ENCODE measurements at regions not wholly inside any gene's neighbourhood (a gene's known extent, or its start where the extent isn't known, plus 50 kb on each side); places are given as distances from the start of the nearest gene placed in this dataset.

GRCh38 chr13:61148211-61148610 is 267.4 kb downstream of the PCDH20 start:
- H3K4me2 ChIP-seq (ENCODE audit: low read length) = no peak overlapping the region
- no peak overlapping the region for H3K4me3 ChIP-seq (ENCODE audit: low read length)
- TF ChIP-seq CTCF (IDR thresholded peaks at IDR 0.05; ENCODE audit: low read depth, low read length, poor library complexity, severe bottlenecking) = no peak
- H3K9me2 ChIP-seq (replicated peaks; ENCODE audit: control insufficient read depth, low read length) = no peaks in the 10 kb centered on the region
- no peaks in the 10 kb centered on the region for H3K27me3 ChIP-seq (ENCODE audit: control insufficient read depth, low read length)
- no peaks in the 10 kb centered on the region for H4K20me1 ChIP-seq (ENCODE audit: control insufficient read depth, insufficient read depth, low read depth, low read length)
- H3K27ac ChIP-seq (ENCODE audit: low read depth, low read length) = no peak overlapping the region
- H3F3A ChIP-seq (ENCODE audit: control insufficient read depth, insufficient read depth) = no peaks in the 10 kb centered on the region
- no peaks in the 10 kb centered on the region; the same call in 1 of the 2 replicates for H3K9me3 ChIP-seq (ENCODE audit: control insufficient read depth, insufficient read depth, low read length)
- no peaks in the 10 kb centered on the region for H3K79me2 ChIP-seq (ENCODE audit: control insufficient read depth, low read length)
- H3K36me3 ChIP-seq (ENCODE audit: control insufficient read depth, low read length) = no peaks in the 10 kb centered on the region
- H3K4me1 ChIP-seq (ENCODE audit: control insufficient read depth, low read length) = no peaks in the 10 kb centered on the region

- Histone ChIP-seq H3K27me3 (ENCODE audit: control insufficient read depth, low read length) (no peaks in the 10 kb centered on the region), H3F3A (ENCODE audit: control insufficient read depth, insufficient read depth) (no peaks in the 10 kb centered on the region), H3K27ac (ENCODE audit: low read depth, low read length) (no peak overlapping the region), H3K4me2 (ENCODE audit: low read length) (no peak overlapping the region), H3K36me3 (ENCODE audit: control insufficient read depth, low read length) (no peaks in the 10 kb centered on the region), H3K9me2 (replicated peaks; ENCODE audit: control insufficient read depth, low read length) (no peaks in the 10 kb centered on the region), H3K4me1 (ENCODE audit: control insufficient read depth, low read length) (no peaks in the 10 kb centered on the region), H3K9me3 (ENCODE audit: control insufficient read depth, insufficient read depth, low read length) (no peaks in the 10 kb centered on the region; the same call in 1 of the 2 replicates), H4K20me1 (ENCODE audit: control insufficient read depth, insufficient read depth, low read depth, low read length) (no peaks in the 10 kb centered on the region), H3K79me2 (ENCODE audit: control insufficient read depth, low read length) (no peaks in the 10 kb centered on the region), H3K4me3 (ENCODE audit: low read length) (no peak overlapping the region)
- TF ChIP-seq CTCF (IDR thresholded peaks at IDR 0.05; ENCODE audit: low read depth, low read length, poor library complexity, severe bottlenecking) (no peak), EZH2phosphoT487 (IDR thresholded peaks at IDR 0.05; ENCODE audit: borderline replicate concordance, low read length) (no peak)
Observed at GRCh38 chr13:61146571-61146970, 269.1 kb downstream of the PCDH20 start.

DNA sequence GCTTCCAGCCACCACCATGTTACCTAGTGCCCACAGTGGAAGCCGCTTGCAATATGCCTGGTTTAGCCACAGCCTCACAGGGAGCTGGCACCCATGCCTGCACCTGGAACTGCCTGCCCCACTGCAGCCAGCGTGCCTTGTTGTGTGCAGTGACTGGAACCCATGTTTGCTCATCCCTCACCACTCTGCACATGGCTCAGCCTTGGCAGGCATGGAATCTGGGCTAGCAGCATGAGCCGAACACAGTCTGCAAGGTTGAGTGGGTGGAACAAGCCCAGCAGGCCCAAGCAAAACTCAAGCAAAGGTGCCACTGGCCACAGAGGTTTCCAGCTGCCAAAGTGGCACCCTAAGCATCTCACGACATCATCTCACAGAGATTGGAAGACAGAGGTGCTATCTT is 269.5 kb downstream of the PCDH20 start:
- H3F3A ChIP-seq (ENCODE audit: control insufficient read depth, insufficient read depth) = no peaks in the 10 kb centered on the region
- no peaks in the 10 kb centered on the region for H3K27me3 ChIP-seq (ENCODE audit: control insufficient read depth, low read length)
- H3K4me1 ChIP-seq (ENCODE audit: control insufficient read depth, low read length) = no peaks in the 10 kb centered on the region
- H3K36me3 ChIP-seq (ENCODE audit: control insufficient read depth, low read length) = no peaks in the 10 kb centered on the region
- H3K4me3 ChIP-seq (ENCODE audit: low read length) = no peak overlapping the region
- H3K27ac ChIP-seq (ENCODE audit: low read depth, low read length) = no peak overlapping the region
- H3K79me2 ChIP-seq (ENCODE audit: control insufficient read depth, low read length) = no peaks in the 10 kb centered on the region
- H3K9me3 ChIP-seq (ENCODE audit: control insufficient read depth, insufficient read depth, low read length) = no peaks in the 10 kb centered on the region; the same call in 1 of the 2 replicates
- TF ChIP-seq EZH2phosphoT487 (IDR thresholded peaks at IDR 0.05; ENCODE audit: borderline replicate concordance, low read length) (no peak), CTCF (IDR thresholded peaks at IDR 0.05; ENCODE audit: low read depth, low read length, poor library complexity, severe bottlenecking) (no peak)
- H3K9me2 ChIP-seq (replicated peaks; ENCODE audit: control insufficient read depth, low read length) = no peaks in the 10 kb centered on the region
- no peak overlapping the region for H3K4me2 ChIP-seq (ENCODE audit: low read length)
- H4K20me1 ChIP-seq (ENCODE audit: control insufficient read depth, insufficient read depth, low read depth, low read length) = no peaks in the 10 kb centered on the region

All from DOHH2 (cell line).